Panc1 (cell line): ENCODE measurements at regions not wholly inside any gene's neighbourhood (a gene's known extent, or its start where the extent isn't known, plus 50 kb on each side); places are given as distances from the start of the nearest gene placed in this dataset.

ENCODE experiments used
- ATAC-seq: fragments of 200-7000 bp; cut with Tn5 transposase; 2 replicates; pipeline ENCODE4 v1.9.1; 2020; ENCODE audit warnings: mild to moderate bottlenecking, moderate library complexity
- BruUV-seq: library from RNA; stranded (reverse); fragments of 400-500 nt; replicated peaks from 2 replicates; lab custom pipeline; 2021; lab: Mats Ljungman, UMichigan
- CTCF ChIA-PET: fragments of 300-600 bp; sonication (Branson Sonifier 250); formaldehyde crosslinking; loops from one replicate; lab custom pipeline; 2022; ENCODE audit warnings: antibody characterized with exemption; lab: Charles Lee
- POLR2A ChIA-PET: fragments of 300-600 bp; sonication (Branson Sonifier 250); formaldehyde crosslinking; loops from one replicate; lab custom pipeline; 2022; ENCODE audit warnings: antibody characterized with exemption; lab: Charles Lee
- DNase-seq: peaks from one replicate; pipeline ENCODE4 v3.0.0-alpha.2; 2010; ENCODE audit warnings: low read depth, low spot score
- H3K27ac ChIP-seq: 2 replicates; pipeline ENCODE4 v1.5.1; 2011; ENCODE audit warnings: mild to moderate bottlenecking, low read length, inconsistent platforms
- H3K27me3 ChIP-seq: fragments of 200-500 bp; sonication (Bioruptor generic); 2 replicates; pipeline ENCODE4 v1.6.0; 2014; ENCODE audit warnings: low read length, inconsistent platforms; ENCODE audit not compliant: control insufficient read depth, insufficient read depth
- H3K36me3 ChIP-seq: fragments of 200-500 bp; sonication (Bioruptor generic); 2 replicates; pipeline ENCODE4 v1.5.1; 2014; ENCODE audit warnings: inconsistent platforms, mild to moderate bottlenecking, low read length, moderate library complexity; ENCODE audit not compliant: control insufficient read depth, insufficient read depth
- H3K4me1 ChIP-seq: 2 replicates; pipeline ENCODE4 v1.5.1; 2011; ENCODE audit warnings: inconsistent platforms, mild to moderate bottlenecking, low read length, moderate library complexity; ENCODE audit not compliant: control insufficient read depth, insufficient read depth
- H3K4me3 ChIP-seq, 2 experiments: 2 replicates each; pipeline ENCODE4 v1.5.1; 2011 to 2012; ENCODE audit warnings: low read depth in 2 of 2, low read length in 2 of 2, mild to moderate bottlenecking in 2 of 2, inconsistent platforms in 1 of 2, moderate library complexity in 1 of 2
- H3K9me3 ChIP-seq: fragments of 200-500 bp; sonication (Bioruptor generic); 2 replicates; pipeline ENCODE4 v1.5.1; 2014; ENCODE audit warnings: low read depth, mild to moderate bottlenecking, inconsistent platforms, low read length, moderate library complexity; ENCODE audit not compliant: control insufficient read depth, insufficient read depth
- CTCF ChIP-seq: fragments of 450-650 bp; IDR thresholded peaks from 2 replicates; pipeline ENCODE4 v1.5.1; 2017; ENCODE audit warnings: mild to moderate bottlenecking
- POLR2AphosphoS5 ChIP-seq: IDR thresholded peaks from 2 replicates; pipeline ENCODE4 v1.6.1; 2012; ENCODE audit warnings: mild to moderate bottlenecking, low read depth, low read length, moderate library complexity
- SIN3A ChIP-seq: IDR thresholded peaks from 2 replicates; pipeline ENCODE4 v1.6.1; 2012; ENCODE audit warnings: low read depth, mild to moderate bottlenecking, low read length, moderate library complexity, borderline replicate concordance; ENCODE audit not compliant: insufficient read depth
- TCF7L2 ChIP-seq: IDR thresholded peaks from 2 replicates; pipeline ENCODE4 v1.6.1; 2011; ENCODE audit warnings: mild to moderate bottlenecking, low read depth, low read length, inconsistent platforms
- in situ Hi-C: cut with HindIII; loops from 2 replicates; pipeline ENCODE4 v1.10.0; 2016; ENCODE audit warnings: low sequenced_read_pairs, low pct_unique_long_range_greater_than_20kb
- intact Hi-C: fragments of 100-400 bp; cut with micrococcal nuclease; formaldehyde crosslinking; loops from one replicate; pipeline ENCODE4 v1.10.0; 2022; ENCODE audit not compliant: unreplicated experiment
- TF ChIP-seq, protein P1 (sequence below), 2 experiments: IDR thresholded peaks; 2 replicates each; pipeline ENCODE4 v1.6.1; 2011 to 2012; ENCODE audit warnings: low read depth in 2 of 2, control low read depth in 1 of 2, low read length in 1 of 2, mild to moderate bottlenecking in 1 of 2, moderate library complexity in 1 of 2; ENCODE audit not compliant: insufficient read depth in 1 of 2

DNA sequence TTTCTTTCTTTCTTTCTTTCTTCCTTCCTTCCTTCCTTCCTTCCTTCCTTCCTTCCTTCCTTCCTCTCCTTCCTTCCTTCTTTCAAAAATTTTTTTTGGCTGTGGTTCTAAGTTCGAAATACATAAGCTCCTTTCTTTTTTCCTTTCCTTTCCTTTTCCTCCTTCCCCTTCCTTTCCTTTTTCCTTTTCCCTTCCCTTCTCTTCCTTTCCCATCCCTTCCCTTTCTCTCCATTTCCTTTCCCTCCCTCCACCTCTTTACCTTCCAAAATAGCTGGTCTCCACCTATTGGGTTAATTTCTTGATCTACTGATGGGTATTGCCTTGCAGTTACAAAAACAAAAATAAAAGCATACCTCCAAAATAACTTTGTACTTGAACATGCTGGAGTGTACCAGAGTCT is 73.4 kb upstream of the GPRIN3 start:
- Histone ChIP-seq H3K36me3 (no peaks in the 10 kb centered on the region), H3K4me1 (no peaks in the 10 kb centered on the region), H3K27ac (no peak overlapping the region), H3K4me3 (no peak overlapping the region), H3K9me3 (no peaks in the 10 kb centered on the region), H3K27me3 (no peaks in the 10 kb centered on the region)
- no peak for DNase-seq
- ChIA-PET CTCF (no interaction called here), POLR2A (no interaction called here)
- BruUV-seq, result no TSS peak
- no peak for ATAC-seq
- in situ Hi-C loops (no loop called here), intact Hi-C loops (no loop called here)
- TF ChIP-seq, protein P1, sequence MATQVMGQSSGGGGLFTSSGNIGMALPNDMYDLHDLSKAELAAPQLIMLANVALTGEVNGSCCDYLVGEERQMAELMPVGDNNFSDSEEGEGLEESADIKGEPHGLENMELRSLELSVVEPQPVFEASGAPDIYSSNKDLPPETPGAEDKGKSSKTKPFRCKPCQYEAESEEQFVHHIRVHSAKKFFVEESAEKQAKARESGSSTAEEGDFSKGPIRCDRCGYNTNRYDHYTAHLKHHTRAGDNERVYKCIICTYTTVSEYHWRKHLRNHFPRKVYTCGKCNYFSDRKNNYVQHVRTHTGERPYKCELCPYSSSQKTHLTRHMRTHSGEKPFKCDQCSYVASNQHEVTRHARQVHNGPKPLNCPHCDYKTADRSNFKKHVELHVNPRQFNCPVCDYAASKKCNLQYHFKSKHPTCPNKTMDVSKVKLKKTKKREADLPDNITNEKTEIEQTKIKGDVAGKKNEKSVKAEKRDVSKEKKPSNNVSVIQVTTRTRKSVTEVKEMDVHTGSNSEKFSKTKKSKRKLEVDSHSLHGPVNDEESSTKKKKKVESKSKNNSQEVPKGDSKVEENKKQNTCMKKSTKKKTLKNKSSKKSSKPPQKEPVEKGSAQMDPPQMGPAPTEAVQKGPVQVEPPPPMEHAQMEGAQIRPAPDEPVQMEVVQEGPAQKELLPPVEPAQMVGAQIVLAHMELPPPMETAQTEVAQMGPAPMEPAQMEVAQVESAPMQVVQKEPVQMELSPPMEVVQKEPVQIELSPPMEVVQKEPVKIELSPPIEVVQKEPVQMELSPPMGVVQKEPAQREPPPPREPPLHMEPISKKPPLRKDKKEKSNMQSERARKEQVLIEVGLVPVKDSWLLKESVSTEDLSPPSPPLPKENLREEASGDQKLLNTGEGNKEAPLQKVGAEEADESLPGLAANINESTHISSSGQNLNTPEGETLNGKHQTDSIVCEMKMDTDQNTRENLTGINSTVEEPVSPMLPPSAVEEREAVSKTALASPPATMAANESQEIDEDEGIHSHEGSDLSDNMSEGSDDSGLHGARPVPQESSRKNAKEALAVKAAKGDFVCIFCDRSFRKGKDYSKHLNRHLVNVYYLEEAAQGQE (IDR thresholded peaks at IDR 0.05; ENCODE audit: insufficient read depth in 1 of 2, low read depth in 2 of 2, low read length in 1 of 2), result no peak
- TF ChIP-seq CTCF (no peak), POLR2AphosphoS5 (no peak), SIN3A (no peak), TCF7L2 (no peak)

GRCh38 chr4:89379511-89380044 is 72.0 kb upstream of the GPRIN3 start:
- ChIA-PET POLR2A (no interaction called here), CTCF (no interaction called here)
- in situ Hi-C loops (no loop called here), intact Hi-C loops (no loop called here)
- Histone ChIP-seq H3K27ac (no peak overlapping the region), H3K9me3 (no peaks in the 10 kb centered on the region), H3K4me3 (no peak overlapping the region), H3K36me3 (no peaks in the 10 kb centered on the region), H3K27me3 (no peaks in the 10 kb centered on the region), H3K4me1 (no peaks in the 10 kb centered on the region)
- no peak for DNase-seq
- no peak for ATAC-seq
- TF ChIP-seq, protein P1 (IDR thresholded peaks at IDR 0.05; ENCODE audit: insufficient read depth in 1 of 2, low read depth in 2 of 2, low read length in 1 of 2), result no peak
- no peak for TF ChIP-seq TCF7L2
- TF ChIP-seq CTCF, result no peak
- TF ChIP-seq SIN3A, result no peak
- TF ChIP-seq POLR2AphosphoS5, result no peak
- BruUV-seq, result no TSS peak
